Right kidney (tissue), 1 donor: ENCODE measurements at regions not wholly inside any gene's neighbourhood (a gene's known extent, or its start where the extent isn't known, plus 50 kb on each side); places are given as distances from the start of the nearest gene placed in this dataset.
A peak's percentile ranks its signal among the peaks of the same experiment; 100 is the strongest.

Experiments
- DNase-seq: peaks from one replicate; pipeline ENCODE4 v3.0.0-alpha.2; 2016

- DNase-seq: no peak
These were observed 64.5 kb downstream of the TUSC1 start for GRCh38 chr9:25613709-25614108.

GRCh38 chr9:25603106-25603505 is 75.1 kb downstream of the TUSC1 start:
- no peak for DNase-seq

- DNase-seq: peak; percentile 3
These were observed 75.7 kb downstream of the TUSC1 start for GRCh38 chr9:25602400-25603044.

GRCh38 chr9:25600501-25600900 is 77.7 kb downstream of the TUSC1 start:
- no peak for DNase-seq

GRCh38 chr9:25584611-25585010 is 93.6 kb downstream of the TUSC1 start:
- no peak for DNase-seq

GRCh38 chr9:25573281-25573680 is 105.0 kb downstream of the TUSC1 start:
- DNase-seq: no peak

GRCh38 chr9:25571491-25571890 is 106.8 kb downstream of the TUSC1 start:
- no peak for DNase-seq

GRCh38 chr9:25570802-25571201 is 107.4 kb downstream of the TUSC1 start:
- DNase-seq: no peak

GRCh38 chr9:25562101-25562500 is 116.1 kb downstream of the TUSC1 start:
- no peak for DNase-seq

GRCh38 chr9:25557645-25558300 is 120.5 kb downstream of the TUSC1 start:
- no peak for DNase-seq

GRCh38 chr9:25556540-25556939 is 121.7 kb downstream of the TUSC1 start:
- no peak for DNase-seq

GRCh38 chr9:25548847-25549246 is 129.4 kb downstream of the TUSC1 start:
- DNase-seq: no peak

GRCh38 chr9:25543806-25544205 is 134.4 kb downstream of the TUSC1 start:
- DNase-seq: no peak

GRCh38 chr9:25542319-25542718 is 135.9 kb downstream of the TUSC1 start:
- no peak for DNase-seq

GRCh38 chr9:25537808-25538207 is 140.4 kb downstream of the TUSC1 start:
- no peak for DNase-seq

GRCh38 chr9:25519286-25519685 is 159.0 kb downstream of the TUSC1 start:
- DNase-seq: no peak

GRCh38 chr9:25517701-25518100 is 160.5 kb downstream of the TUSC1 start:
- DNase-seq: no peak

GRCh38 chr9:25513509-25514033 is 164.7 kb downstream of the TUSC1 start:
- DNase-seq: no peak

GRCh38 chr9:25505644-25506043 is 172.6 kb downstream of the TUSC1 start:
- DNase-seq: no peak

GRCh38 chr9:25481372-25481771 is 196.9 kb downstream of the TUSC1 start:
- DNase-seq: no peak

- DNase-seq: no peak
These were observed 197.5 kb downstream of the TUSC1 start for GRCh38 chr9:25480696-25481095.

- DNase-seq: no peak
These were observed 205.6 kb downstream of the TUSC1 start for GRCh38 chr9:25472681-25473080.

- no peak for DNase-seq
These were observed 206.1 kb downstream of the TUSC1 start for GRCh38 chr9:25472085-25472607.

GRCh38 chr9:25461416-25461815 is 216.8 kb downstream of the TUSC1 start:
- no peak for DNase-seq
